ENCODE measurements at regions not wholly inside any gene's neighbourhood (a gene's known extent, or its start where the extent isn't known, plus 50 kb on each side); places are given as distances from the start of the nearest gene placed in this dataset.

DNA sequence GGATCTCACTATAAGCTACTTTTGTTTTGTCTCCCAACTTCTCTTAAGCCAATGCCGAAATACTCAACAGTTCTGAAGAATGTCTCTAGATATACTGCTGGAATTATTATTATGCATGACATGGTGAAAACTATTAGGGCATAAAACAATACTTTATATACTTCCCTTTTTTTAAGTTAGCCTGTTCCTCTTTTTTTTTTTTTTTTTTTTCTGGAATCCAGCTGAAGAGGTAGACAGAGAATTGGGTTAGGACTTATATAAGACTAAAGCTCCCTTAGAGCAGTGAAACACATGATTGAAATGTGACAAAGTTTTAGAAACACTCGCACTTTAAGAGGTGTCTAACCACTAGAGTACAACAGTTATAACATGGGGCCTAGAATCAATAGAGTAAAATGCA is 850.9 kb upstream of the PCDH9 start:
- TF ChIP-seq, protein P1, sequence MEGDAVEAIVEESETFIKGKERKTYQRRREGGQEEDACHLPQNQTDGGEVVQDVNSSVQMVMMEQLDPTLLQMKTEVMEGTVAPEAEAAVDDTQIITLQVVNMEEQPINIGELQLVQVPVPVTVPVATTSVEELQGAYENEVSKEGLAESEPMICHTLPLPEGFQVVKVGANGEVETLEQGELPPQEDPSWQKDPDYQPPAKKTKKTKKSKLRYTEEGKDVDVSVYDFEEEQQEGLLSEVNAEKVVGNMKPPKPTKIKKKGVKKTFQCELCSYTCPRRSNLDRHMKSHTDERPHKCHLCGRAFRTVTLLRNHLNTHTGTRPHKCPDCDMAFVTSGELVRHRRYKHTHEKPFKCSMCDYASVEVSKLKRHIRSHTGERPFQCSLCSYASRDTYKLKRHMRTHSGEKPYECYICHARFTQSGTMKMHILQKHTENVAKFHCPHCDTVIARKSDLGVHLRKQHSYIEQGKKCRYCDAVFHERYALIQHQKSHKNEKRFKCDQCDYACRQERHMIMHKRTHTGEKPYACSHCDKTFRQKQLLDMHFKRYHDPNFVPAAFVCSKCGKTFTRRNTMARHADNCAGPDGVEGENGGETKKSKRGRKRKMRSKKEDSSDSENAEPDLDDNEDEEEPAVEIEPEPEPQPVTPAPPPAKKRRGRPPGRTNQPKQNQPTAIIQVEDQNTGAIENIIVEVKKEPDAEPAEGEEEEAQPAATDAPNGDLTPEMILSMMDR (IDR thresholded peaks at IDR 0.05; ENCODE audit: insufficient read depth, low read depth, low read length): no peak
- no peak for TF ChIP-seq EZH2 (IDR thresholded peaks at IDR 0.05; ENCODE audit: insufficient read depth, low read length)
